GM11168 (cell line): ENCODE measurements at regions not wholly inside any gene's neighbourhood (a gene's known extent, or its start where the extent isn't known, plus 50 kb on each side); places are given as distances from the start of the nearest gene placed in this dataset.

ENCODE experiments used
- in situ Hi-C: fragments of 300-500 bp; cut with MboI; formaldehyde crosslinking; loops from one replicate; pipeline ENCODE4 v1.12.0; 2022; ENCODE audit warnings: low sequenced_read_pairs; ENCODE audit not compliant: unreplicated experiment

DNA sequence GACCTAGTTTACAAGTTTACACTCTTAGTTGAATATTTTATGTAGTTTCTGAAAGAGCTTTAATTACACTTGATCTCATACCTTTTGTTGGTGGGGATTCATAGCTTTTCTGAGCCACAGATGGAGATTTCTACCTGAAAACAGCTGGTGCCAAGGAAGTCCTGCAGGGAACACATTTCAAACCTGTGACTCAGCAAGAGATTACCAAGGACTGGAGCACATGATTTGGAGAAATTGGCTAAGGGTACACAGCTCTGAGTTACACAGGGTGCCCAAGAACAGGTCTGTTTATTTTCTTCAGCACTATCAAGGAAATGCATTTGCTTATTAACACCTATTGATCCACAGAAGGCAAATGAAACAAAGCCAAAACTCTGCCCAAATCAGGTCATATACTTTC lies 691.5 kb downstream of the KCTD8 start:
- in situ Hi-C loops: no loop called here

DNA sequence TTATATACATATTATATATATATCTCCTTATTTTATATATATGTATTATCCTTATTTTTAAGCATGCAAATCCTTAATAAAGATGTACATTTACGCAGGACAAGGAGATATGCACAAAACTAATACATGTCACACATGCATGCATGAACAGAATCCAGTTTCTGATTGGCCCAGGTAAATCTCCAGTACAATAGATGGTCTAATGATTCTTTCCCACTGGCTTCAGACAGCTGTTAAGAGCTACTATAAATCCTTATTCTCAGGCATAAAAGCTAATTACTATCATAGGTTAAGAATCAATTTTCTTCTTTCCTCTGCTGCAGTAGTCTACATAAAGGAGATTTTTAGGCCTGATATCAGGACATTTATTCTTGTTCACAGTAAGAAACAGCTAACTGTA lies 689.8 kb downstream of the KCTD8 start:
- in situ Hi-C loops: no loop called here

DNA sequence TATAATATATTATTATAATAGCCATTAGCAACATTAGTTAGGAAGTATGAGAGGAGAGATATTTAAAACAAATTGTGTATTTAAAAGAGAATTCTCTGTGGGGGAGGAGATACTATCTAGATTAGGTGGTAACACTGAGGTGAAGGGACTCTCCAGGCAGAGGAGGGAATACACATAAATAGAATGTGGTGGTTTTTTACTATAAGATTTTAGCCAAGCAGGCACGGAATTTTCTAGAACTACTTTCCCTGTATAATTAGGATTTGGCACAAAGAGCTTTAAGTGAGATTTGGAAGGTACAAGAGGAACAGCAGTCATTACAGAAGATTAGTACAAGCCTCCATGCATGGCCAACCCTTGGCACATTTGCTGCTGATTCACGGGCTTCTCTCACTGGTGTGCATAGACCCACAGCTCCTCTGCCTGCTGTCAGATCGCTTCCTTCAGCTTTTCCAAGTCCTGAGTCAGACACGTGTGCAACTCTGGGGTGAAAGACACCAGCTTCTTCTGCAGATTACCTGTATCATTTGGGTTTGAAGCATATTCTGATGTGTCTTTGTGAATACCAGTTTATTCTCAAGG lies 685.5 kb downstream of the KCTD8 start:
- in situ Hi-C loops: no loop called here

DNA sequence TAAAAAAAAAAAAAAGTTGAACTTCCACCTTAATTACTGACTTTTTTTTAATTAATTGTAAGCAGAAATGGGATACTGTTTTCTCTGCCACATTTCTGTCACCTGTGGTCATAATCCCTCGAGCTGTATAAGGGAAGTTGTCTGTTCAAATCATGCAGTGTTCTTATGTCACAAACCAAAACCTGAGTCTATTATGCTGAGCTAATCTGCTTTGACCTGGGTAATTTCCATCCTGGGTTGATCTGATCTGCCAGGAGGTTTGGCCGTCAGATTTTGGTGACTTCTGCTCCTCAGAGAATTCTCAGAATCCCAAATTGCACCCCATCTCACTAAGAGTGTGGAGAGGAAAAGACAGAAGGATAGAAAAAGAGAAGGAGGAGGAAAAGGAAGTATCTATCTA lies 683.1 kb downstream of the KCTD8 start:
- in situ Hi-C loops: no loop called here

DNA sequence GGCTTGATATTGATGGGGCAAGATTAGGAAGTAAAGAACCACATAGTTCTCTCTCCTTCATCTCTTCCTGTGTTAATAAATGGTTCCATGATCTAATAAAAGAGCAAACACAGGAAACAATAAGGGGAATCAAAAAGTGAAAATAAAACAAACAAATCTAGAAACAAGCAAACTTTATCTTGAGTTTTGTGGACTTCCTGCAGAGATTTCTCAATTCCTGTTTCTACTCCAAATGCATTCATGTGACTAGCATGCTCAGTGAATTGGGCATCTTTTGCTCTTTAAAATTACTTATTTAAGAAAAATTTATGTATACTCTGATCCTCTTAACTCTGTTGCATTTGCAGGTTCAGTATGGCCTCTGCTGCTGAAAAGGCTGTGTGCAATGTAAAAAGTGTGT lies 682.0 kb downstream of the KCTD8 start:
- in situ Hi-C loops: no loop called here

DNA sequence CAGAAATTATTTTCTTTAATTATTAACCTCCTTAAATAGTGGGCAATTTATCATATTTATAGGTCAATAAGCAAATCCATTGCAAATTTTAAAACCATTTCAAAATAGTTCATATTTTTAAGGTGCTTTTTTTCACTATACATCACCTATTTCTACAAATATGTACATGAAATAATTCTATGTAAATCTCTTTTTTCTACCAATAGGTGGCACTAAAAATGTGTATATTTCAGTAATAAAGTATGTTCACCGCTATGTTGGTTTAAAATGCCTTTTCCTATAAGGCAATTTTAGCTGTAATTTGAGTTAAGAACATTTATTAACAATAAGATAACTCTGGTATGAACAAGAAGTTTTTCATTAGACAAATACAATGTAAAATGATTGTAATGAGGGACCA lies 672.2 kb downstream of the KCTD8 start:
- in situ Hi-C loops: no loop called here

DNA sequence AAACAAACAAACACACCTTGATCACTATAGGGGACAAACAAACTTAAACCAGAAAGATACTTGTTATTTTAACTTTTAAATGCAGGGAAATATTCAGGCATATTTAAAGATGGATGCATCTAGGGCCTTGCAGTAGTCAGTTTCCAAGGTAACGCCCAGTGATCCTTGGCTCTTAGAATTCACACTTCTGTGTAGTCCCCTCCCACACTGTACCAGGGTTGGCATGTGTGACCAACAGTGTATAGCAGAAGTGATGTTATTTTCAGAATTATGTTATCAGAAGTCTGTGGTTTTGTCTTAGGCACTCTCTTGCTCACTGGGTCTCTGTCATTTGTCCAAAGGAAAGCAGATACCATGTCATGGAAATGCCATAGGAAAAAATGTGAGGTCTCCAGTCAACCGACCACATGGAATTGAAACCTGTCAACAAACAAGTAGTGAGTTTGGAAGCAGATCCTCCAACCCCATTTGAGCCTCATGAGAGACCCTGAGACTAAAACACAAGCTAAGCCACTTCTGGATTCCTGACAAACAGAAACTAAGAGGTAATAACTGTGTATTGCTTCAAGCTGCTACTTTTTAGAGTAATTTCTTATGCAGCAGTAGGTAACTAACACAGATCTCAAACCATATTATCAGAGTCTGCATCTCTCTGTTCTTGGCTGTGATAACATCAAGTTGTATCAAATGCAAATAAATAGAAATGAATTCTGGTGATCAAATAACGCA lies 670.3 kb downstream of the KCTD8 start:
- in situ Hi-C loops: no loop called here

DNA sequence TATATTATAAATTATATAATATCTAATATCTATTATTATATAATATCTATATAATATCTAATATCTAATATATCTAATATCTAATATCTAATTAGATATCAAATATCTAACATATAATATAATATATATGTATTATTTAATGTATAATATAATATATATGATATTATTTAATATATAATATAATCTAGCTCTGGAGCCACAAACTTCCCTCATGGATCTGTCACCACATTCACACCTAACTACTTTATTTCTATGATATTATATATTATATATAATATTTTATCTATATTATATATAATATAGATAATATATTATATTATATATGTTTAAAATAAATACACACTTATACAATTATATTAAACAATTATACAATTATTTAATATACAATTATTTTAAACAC lies 667.5 kb downstream of the KCTD8 start:
- in situ Hi-C loops: no loop called here

DNA sequence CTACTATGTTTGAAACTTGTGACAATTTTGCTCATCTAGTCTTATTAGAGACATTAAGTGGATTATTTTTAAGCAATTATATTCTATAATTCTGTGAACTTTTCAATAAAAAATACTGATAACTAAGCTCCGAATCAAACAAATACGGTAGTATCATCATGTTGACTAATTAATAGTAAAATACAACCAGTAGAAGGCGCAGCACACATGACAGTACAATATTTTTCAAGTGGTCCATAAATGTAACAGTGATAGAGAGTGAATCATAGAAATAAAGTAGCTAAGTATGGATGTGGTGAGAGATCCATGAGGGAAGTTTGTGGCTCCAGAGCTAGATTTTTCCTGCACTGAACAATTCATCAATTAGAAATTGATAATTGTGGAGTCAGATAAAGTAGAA lies 666.2 kb downstream of the KCTD8 start:
- in situ Hi-C loops: no loop called here

DNA sequence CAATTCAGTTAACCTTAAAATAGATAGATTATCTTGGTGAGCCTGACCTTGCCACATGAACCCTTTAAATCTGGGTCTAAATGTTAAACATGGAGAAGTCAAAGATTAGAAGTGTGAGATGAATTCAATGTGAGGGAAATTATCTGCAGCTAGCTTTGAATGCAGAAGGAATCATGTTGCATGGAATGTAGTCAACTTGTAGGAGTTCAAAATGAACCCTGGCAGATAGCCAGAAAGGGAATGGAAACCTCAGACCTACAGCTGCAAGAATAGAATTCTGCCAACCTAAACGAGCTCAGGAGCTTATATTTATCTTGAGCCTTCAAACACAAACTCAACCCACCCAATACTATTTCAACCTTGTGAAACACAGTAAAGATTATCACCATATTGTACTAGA lies 632.5 kb downstream of the KCTD8 start:
- in situ Hi-C loops: no loop called here

DNA sequence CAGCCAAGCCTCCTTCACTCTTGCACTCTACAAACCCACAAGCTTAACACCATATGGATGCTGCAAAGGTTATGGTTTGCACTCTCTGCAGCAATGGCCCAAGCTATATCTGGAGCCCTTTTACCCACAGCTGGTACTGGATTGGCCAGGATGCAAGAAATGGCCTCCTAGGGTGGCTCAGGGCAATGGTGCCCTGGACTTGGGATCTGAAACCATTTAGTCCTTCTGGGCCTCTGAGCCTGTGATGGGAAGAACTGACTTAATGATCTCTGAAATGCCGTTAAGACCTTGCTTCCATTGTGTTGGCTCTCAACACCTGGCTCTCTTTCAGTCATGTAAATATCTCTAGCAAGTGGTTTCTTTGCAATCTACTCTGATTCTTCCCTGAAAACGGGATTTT lies 626.0 kb downstream of the KCTD8 start:
- in situ Hi-C loops: loop anchor here (10.0 kb wide), 1 partner anchor 52 kb away; no protein-coding TSS in a partner anchor

DNA sequence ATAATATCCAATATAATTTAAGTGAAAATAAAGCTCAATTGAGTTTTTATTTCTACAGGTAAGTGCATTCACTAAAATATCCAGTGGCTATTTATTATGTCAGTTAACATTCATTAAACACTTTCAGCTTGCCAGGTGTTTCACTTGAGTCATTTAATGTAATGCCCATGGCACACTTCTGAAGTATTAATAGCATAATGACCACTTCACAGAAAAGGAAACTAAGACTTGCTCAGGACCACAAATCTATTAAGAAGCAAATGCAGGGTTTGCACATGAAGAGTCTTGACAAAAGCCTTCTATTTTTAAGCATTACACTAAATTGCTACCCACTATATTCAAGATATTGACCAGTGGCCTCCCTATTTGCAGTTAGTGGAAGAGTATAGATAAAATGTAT lies 612.7 kb downstream of the KCTD8 start:
- in situ Hi-C loops: no loop called here

DNA sequence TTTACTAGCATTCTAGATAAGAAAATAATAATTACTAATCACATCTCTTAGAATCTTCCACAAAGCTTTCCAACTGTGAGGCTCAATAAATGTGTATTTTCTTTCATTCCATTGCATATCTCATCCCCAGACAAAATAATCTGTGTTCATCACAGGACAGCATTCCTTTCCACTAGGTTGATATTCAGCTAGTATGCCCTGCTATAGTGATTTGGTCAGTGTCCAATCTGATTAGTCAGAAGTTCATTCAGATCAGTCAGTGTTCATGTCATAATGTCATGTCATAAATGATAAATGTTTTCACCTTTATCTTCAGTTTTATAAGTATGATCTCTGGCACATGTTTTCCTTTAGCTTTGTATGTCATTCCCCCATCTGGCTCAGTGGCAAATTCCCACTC lies 611.4 kb downstream of the KCTD8 start:
- in situ Hi-C loops: no loop called here

DNA sequence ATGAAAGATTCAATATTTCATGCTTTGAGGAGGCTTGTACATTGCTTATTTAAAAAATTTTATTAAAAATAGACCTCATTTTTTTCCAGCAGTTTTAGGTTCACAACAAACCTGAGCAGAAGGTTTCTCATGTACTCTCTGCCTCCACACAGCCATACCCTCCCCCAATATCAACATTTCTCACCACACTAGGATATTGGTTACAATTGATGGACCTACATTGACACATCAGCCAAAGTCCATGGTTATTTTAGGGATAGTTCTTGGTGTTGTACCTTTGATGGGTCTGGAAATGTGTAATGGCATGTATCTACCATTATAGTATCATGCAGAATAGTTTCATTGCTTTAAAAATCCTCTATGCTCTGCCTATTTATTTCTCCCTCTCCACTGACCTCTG lies 611.0 kb downstream of the KCTD8 start:
- in situ Hi-C loops: no loop called here

DNA sequence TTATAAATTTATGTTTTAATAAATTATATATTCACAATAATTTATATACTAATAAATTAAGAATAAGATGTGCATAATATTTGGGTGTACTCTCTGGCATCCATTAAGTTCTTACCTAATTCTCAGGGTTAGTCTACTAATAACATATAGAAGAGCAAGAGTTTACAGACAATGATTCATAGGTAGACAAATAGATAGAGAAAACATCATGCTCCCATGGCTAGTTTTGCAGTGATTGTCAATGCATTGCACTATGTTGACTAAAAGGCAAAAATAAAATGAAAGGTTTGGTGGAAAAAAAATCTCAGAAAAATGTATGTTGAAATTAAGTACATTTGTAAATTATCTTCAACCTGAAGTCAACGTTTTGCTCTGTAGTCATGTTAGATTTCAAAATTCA lies 606.0 kb downstream of the KCTD8 start:
- in situ Hi-C loops: no loop called here

DNA sequence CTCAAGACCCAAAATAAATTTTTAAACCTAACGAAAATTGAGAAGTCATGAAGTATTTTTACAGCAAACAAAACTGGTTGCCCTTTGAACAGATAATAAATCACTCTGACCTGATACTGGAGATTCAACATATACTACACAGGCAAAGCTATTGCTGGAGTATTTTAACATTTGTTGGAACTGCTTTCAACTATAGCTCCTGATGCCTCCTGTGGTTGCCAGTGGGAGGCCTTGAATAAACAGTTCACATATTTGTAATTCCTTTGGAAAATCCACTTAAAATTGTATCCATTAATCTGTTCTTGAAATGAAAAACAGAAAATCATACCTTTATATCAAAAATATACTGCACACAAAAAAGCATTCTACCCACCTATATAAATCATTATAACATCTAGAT lies 605.1 kb downstream of the KCTD8 start:
- in situ Hi-C loops: no loop called here

DNA sequence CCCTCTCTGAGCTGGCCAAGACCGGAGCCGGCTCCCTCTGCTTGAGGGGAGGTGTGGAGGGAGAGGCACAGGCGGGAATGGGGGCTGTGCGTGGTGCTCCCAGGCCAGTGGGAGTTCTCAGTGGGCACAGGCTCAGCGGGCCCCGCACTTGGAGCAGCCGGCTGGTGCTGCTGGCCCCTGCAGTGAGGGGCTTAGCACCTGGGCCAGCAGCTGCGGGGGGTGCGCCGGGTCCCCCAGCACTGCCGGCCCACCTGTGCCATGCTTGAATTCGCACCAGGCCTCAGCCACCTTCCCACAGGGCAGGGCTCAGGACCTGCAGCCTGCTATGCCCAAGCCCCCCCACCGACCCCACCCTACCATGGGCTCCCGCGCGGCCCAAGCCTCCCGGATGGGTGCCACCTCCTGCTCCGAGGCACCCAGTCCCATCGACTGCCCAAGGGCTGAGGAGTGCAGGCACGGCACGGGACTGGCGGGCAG lies 602.5 kb downstream of the KCTD8 start:
- in situ Hi-C loops: no loop called here

DNA sequence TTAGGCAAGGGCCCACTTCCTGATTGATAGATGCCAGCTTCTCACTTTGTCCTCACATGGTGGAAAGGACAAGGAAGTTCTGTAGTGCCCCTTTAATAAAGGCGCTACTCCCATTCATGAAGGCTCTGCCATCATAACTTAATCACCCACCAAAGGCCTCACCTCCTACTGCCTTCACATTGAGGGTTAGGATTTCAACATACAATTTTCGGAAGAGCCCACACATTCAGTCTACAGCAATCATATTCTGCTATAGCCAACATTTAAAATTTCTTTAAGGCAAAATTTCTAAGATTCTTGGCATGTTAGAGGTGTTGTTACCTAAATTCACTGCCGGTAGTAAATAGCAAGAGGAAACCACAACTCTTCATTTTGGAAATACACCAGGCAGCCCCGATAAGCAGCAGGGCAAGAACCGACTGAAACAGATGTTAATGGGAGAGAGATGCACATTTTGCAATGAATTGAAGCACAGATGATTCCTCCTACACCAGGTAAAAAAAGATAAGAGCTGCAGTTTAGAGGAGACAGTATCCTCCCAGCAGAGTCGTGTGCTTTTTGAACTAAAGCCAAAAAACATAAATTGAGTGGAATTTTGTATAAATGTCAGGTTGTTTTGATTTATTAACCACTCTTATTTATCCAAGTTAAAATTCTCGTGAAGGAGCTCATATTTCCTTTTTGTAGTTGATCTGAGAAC lies 594.9 kb downstream of the KCTD8 start:
- in situ Hi-C loops: no loop called here

DNA sequence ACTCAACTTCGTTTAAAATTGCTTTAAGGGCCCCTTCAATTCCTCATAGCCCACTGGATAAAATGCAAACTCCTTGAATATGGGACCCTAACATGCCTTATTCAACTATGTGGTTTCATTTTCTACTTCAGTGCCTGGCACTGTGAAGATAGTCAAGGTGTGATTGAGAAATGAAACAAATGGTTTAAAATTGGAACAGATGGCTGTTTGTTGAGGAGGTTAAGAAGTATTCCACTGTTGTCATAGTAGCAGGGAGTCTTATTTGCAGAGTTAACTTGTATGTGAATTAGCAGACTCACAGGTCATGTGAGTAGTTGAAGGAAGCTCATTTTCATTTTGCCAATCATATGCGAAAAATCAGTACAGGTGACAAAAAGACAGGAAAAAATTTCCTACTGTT lies 593.3 kb downstream of the KCTD8 start:
- in situ Hi-C loops: no loop called here

DNA sequence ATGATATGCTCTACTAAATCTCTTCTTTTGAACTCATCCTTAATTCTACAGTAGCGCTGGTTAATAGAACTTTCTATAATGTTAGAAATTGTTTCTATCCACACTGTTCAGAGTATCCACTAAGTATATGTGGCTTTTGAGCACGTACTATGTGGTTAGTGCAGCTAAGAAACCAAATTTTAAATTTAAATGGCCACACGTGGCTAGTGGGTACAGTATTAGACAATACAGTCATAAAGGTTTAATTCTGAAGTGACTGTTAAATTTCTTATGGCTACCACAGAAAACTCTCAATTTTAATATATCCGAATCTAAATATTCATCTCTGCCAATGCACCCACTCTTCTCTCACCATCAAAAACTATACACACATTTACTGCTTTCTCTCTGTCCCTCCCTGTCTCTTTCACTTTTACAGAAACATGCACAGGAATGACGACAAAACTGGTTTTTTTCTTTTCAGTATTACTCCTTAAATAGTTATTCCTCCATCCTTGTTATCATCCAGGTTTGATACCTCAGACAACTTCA lies 583.9 kb downstream of the KCTD8 start:
- in situ Hi-C loops: no loop called here

DNA sequence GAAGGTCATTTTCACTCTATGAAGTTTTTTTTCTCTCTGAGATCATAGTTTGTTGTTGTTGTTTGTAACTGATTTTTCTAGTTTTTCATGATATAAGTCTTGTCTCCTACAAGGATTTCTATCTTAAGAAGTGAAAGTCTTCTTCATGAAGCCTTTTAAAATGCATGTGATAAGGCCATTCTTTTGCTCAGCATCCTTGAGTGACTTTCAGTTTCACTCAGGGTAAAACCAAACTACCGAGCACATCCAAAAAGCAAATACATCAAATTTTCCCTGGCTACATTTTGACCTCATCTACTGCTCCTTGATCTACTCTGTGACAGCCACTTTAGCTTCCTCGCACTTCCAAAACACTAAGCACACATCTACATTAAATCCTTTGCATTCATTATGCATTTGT lies 580.7 kb downstream of the KCTD8 start:
- in situ Hi-C loops: no loop called here
